ENCODE measurements at regions not wholly inside any gene's neighbourhood (a gene's known extent, or its start where the extent isn't known, plus 50 kb on each side); places are given as distances from the start of the nearest gene placed in this dataset.

DNA sequence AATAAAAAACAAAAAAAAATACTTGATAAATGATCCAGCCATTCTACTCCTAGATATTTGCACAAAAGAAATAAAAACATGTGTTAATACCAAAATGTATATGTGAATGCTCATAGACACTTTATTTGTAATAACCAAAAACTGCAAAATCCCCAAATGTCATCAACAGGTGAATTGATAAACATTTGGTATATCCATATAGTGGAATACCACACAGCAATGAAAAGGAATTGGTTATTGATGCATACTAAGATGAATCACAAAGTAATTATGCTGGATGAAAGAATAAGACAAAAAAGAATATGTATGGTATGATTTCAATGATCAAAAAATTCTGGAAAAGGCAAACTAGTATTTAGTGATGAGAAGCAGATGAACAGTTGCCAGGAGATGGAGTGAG is 124.7 kb upstream of the VASH1 start:
- Histone ChIP-seq H3K9me3 (ENCODE audit: low read length) (no peaks in the 10 kb centered on the region), H3K36me3 (ENCODE audit: insufficient read depth, low read length) (no peaks in the 10 kb centered on the region), H4K20me1 (ENCODE audit: insufficient read depth) (no peaks in the 10 kb centered on the region), H3K9me2 (ENCODE audit: insufficient read depth, low read length) (no peaks in the 10 kb centered on the region), H3K4me2 (ENCODE audit: low read length) (no peak overlapping the region), H3K79me2 (replicated peaks; ENCODE audit: insufficient read depth, low read length) (no peaks in the 10 kb centered on the region), H2AFZ (ENCODE audit: low read depth, low read length) (no peak overlapping the region), H3K9ac (ENCODE audit: low read length) (no peak overlapping the region), H3K27ac (ENCODE audit: low read length) (no peak overlapping the region), H3F3A (ENCODE audit: insufficient read depth, low read length, poor library complexity, severe bottlenecking) (no peaks in the 10 kb centered on the region), H3K4me3 (ENCODE audit: low read length) (no peak overlapping the region), H3K27me3 (ENCODE audit: insufficient read depth, low read depth, low read length) (no peaks in the 10 kb centered on the region)
- TF ChIP-seq, protein P1, sequence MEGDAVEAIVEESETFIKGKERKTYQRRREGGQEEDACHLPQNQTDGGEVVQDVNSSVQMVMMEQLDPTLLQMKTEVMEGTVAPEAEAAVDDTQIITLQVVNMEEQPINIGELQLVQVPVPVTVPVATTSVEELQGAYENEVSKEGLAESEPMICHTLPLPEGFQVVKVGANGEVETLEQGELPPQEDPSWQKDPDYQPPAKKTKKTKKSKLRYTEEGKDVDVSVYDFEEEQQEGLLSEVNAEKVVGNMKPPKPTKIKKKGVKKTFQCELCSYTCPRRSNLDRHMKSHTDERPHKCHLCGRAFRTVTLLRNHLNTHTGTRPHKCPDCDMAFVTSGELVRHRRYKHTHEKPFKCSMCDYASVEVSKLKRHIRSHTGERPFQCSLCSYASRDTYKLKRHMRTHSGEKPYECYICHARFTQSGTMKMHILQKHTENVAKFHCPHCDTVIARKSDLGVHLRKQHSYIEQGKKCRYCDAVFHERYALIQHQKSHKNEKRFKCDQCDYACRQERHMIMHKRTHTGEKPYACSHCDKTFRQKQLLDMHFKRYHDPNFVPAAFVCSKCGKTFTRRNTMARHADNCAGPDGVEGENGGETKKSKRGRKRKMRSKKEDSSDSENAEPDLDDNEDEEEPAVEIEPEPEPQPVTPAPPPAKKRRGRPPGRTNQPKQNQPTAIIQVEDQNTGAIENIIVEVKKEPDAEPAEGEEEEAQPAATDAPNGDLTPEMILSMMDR (IDR thresholded peaks at IDR 0.05; ENCODE audit: poor library complexity, severe bottlenecking) = no peak

DNA sequence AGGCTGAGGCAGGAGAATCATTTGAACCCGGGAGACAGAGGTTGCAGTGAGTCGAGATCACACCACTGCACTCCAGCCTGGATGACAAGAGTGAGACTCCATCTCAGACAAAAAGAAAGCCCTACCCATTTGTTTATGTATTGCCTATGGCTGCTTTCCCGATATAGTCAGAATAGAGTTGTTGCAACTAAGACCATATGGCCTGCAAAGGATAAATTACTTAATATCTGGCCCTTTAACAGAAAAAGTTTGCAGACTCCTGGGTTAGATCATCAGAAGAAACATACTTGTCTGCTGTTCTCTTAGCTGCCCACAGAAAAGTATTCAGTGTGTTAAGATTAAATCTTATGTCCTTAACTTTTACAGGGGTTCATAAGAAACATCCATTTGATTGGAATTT is 122.4 kb upstream of the VASH1 start:
- Histone ChIP-seq H3K27me3 (ENCODE audit: insufficient read depth, low read depth, low read length) (no peaks in the 10 kb centered on the region), H3K79me2 (replicated peaks; ENCODE audit: insufficient read depth, low read length) (no peaks in the 10 kb centered on the region), H3K4me2 (ENCODE audit: low read length) (no peak overlapping the region), H3K9me2 (ENCODE audit: insufficient read depth, low read length) (no peaks in the 10 kb centered on the region), H3K36me3 (ENCODE audit: insufficient read depth, low read length) (no peaks in the 10 kb centered on the region), H3K9me3 (ENCODE audit: low read length) (no peaks in the 10 kb centered on the region), H4K20me1 (ENCODE audit: insufficient read depth) (no peaks in the 10 kb centered on the region), H3K27ac (ENCODE audit: low read length) (no peak overlapping the region), H3K4me3 (ENCODE audit: low read length) (no peak overlapping the region), H3K9ac (ENCODE audit: low read length) (no peak overlapping the region), H2AFZ (ENCODE audit: low read depth, low read length) (no peak overlapping the region), H3F3A (ENCODE audit: insufficient read depth, low read length, poor library complexity, severe bottlenecking) (no peaks in the 10 kb centered on the region)
- TF ChIP-seq, protein P2, sequence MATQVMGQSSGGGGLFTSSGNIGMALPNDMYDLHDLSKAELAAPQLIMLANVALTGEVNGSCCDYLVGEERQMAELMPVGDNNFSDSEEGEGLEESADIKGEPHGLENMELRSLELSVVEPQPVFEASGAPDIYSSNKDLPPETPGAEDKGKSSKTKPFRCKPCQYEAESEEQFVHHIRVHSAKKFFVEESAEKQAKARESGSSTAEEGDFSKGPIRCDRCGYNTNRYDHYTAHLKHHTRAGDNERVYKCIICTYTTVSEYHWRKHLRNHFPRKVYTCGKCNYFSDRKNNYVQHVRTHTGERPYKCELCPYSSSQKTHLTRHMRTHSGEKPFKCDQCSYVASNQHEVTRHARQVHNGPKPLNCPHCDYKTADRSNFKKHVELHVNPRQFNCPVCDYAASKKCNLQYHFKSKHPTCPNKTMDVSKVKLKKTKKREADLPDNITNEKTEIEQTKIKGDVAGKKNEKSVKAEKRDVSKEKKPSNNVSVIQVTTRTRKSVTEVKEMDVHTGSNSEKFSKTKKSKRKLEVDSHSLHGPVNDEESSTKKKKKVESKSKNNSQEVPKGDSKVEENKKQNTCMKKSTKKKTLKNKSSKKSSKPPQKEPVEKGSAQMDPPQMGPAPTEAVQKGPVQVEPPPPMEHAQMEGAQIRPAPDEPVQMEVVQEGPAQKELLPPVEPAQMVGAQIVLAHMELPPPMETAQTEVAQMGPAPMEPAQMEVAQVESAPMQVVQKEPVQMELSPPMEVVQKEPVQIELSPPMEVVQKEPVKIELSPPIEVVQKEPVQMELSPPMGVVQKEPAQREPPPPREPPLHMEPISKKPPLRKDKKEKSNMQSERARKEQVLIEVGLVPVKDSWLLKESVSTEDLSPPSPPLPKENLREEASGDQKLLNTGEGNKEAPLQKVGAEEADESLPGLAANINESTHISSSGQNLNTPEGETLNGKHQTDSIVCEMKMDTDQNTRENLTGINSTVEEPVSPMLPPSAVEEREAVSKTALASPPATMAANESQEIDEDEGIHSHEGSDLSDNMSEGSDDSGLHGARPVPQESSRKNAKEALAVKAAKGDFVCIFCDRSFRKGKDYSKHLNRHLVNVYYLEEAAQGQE (IDR thresholded peaks at IDR 0.05; ENCODE audit: borderline replicate concordance) = no peak
- TF ChIP-seq, protein P1 (IDR thresholded peaks at IDR 0.05; ENCODE audit: poor library complexity, severe bottlenecking) = no peak
- no peak for TF ChIP-seq SMC3 (conservative IDR thresholded peaks at IDR 0.05; ENCODE audit: poor library complexity)
- no peak for TF ChIP-seq POLR2AphosphoS5 (IDR thresholded peaks at IDR 0.05)
- TF ChIP-seq RAD21 (conservative IDR thresholded peaks at IDR 0.05) = no peak
- TF ChIP-seq EZH2 (IDR thresholded peaks at IDR 0.05; ENCODE audit: borderline replicate concordance, insufficient read depth, low read length, poor library complexity, severe bottlenecking) = no peak
- no peak for TF ChIP-seq TAF1 (IDR thresholded peaks at IDR 0.05; ENCODE audit: low read depth)
- no peak for TF ChIP-seq MXI1 (conservative IDR thresholded peaks at IDR 0.05; ENCODE audit: poor library complexity, severe bottlenecking)

Data from neural cell (in vitro differentiated cells).